GM19328 (cell line): ENCODE measurements at regions not wholly inside any gene's neighbourhood (a gene's known extent, or its start where the extent isn't known, plus 50 kb on each side); places are given as distances from the start of the nearest gene placed in this dataset.
"Not testable (repeated sequence)": the region's sequence is repeated elsewhere in the genome, so short reads cannot be mapped to it uniquely, and the experiment has no call there.

Experiments
- ATAC-seq: cut with Tn5 transposase; IDR thresholded peaks from one replicate; pipeline ENCODE4 v1.9.1; 2021; ENCODE audit warnings: mild to moderate bottlenecking, moderate library complexity; ENCODE audit not compliant: unreplicated experiment

GRCh38 chr9:88916894-88917293 lies 74.4 kb upstream of the S1PR3 start:
- ATAC-seq = no peak

DNA sequence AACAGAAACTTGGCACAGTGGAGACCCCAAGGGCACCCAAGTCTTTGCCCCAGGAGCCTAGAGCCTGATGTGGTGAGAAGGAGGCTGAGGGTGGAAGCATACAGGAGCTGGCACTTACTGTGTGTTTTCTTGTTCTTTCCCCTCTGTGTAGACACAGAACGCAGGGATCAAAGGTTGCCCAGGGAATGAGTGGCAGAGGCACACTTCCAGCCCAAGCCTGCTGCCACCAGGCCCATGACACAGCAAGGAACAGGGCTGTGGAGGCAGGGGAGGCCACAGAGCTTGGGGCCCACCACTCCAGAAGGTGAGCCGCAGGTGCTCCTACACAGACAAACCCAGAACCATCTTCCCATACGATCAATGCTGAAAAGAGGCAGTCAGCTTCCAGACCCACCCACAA lies 73.9 kb upstream of the S1PR3 start:
- no peak for ATAC-seq

- ATAC-seq = not testable (repeated sequence)
Observed at GRCh38 chr9:88918537-88918936, 72.7 kb upstream of the S1PR3 start.

GRCh38 chr9:88920645-88921044 lies 70.6 kb upstream of the S1PR3 start:
- ATAC-seq = no peak

- ATAC-seq = no peak
Observed at GRCh38 chr9:88922091-88922490, 69.2 kb upstream of the S1PR3 start.

DNA sequence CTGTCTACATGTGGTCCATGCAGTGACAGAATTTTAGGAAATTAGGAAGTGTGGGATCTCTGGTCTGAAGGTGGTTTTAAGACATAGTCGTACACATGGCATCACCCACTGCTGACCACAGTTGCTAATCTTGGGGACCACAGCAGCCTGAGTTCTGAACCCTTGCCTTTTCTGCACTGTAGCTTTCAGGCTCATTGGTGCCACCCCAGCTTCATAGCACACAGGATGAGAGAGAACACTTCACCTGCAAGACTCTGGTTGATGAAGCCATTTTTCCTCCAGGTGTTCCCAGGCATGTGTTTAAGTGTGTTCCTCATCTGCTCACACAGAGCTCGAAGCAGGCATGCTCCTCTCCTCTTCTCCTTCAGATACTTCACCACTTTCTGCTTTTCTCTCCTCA lies 68.2 kb upstream of the S1PR3 start:
- no peak for ATAC-seq

GRCh38 chr9:88923653-88924288 lies 67.5 kb upstream of the S1PR3 start:
- ATAC-seq = no peak

DNA sequence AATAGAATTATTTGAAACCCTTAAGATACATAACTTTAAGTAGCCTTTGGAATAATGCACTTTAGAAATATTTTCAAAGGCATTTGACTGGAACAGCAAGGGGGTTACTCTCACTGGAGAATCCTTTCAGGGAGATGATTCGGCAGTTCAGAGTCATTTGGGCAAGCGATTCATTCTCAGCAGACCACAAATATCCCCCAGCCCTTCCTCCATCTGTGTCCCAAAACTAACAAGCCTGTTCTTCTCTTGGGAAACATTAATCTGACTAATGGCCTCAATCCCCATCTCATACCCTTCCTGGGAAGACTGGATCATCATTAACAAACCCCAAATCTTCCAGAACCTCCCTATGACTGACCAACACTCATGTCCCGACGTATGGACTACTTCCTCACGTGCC lies 65.8 kb upstream of the S1PR3 start:
- no peak for ATAC-seq

GRCh38 chr9:88926781-88927505 lies 64.3 kb upstream of the S1PR3 start:
- ATAC-seq = no peak

DNA sequence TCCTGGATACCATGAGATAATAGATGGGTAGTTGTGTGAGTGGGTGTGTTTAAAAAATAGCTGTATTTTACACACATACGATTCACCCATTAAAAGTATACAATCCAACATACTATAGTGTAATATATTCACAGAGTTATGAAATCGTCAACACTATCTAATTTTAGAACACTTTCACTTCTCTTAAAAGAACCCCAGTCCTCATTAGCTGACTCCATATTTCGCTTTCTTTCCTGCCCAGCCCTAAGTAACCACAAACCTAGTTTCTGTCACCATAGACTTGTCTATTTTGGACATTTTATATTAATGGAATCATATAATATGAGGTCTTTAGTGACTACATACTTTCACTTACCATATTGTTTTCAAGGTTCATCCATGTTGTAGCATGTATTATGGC lies 63.8 kb upstream of the S1PR3 start:
- no peak for ATAC-seq

- ATAC-seq = no peak
Observed at GRCh38 chr9:88930716-88931115, 60.6 kb upstream of the S1PR3 start.

DNA sequence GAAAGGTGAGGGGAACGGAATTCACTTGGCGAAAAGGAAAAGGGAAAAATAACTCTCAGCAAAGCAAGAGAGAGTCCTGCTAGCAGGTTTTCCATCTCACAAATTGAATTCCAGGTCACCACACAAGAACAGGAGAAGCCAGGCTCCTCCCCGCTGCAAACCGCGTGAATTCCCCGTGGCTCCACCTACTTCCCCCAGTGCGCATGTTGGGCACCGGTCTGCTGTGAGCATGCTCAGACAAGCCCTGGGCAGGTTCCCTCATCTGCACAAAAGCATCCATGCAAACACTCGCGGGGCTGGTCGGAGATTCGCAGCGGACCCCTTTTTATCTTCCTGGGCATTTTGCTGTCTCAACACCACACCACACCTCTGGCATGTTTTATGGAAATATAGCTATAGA lies 58.5 kb upstream of the S1PR3 start:
- no peak for ATAC-seq

DNA sequence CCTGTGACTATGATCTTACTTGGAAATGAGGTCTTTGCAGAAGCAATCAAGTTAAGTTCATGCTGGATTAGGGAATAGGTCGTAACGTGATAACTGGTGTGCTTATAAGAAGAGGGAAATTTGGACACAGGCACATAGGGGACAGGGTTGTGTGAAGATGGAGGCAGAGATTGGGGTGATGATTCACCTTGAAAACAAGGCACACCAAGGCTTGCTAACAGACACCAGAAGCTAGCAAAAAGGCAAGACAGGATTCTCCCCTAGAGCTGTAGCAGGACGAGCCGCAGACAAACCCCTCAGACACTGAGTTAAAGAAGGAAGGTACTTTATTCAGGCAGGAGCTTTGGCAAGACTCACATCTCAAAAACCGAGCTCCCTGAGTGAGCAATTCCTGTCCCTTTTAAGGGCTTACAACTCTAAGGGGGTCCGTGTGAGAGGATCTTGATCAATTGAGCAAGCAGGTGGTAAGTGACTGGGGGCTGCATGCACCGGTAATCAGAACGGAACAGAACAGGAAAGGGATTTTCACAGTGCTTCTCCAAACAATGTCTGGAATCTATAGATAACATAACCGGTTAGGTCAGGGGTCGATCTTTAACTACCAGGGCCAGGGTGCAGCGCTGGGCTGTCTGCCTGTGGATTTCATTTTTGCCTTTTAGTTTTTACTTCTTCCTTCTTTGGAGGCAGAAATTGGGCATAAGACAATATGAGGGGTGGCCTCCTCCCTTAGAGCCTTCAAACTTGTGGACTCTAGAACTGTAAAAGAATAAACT lies 57.5 kb upstream of the S1PR3 start:
- ATAC-seq = no peak

GRCh38 chr9:88934876-88935535 lies 56.3 kb upstream of the S1PR3 start:
- no peak for ATAC-seq

- ATAC-seq = no peak
Observed at GRCh38 chr9:88936132-88936531, 55.1 kb upstream of the S1PR3 start.

DNA sequence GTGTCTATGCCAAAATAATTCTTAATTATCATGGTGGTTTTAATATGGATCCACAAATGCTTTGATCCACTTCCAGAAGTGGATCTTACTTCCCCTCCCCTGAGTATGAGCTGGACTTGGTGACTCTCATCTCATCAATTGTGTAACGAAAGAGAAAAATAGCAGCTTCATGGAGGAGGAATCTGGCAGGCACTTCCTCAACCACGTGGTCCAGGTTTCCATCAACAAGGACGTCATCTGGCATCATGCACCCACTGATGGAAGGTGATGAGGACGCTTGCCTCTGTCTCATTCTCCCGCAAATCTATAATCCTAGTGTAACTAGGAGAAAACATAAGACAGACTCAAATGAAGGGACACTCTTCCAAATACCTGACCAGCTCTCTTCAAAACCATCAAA lies 54.6 kb upstream of the S1PR3 start:
- ATAC-seq = no peak

DNA sequence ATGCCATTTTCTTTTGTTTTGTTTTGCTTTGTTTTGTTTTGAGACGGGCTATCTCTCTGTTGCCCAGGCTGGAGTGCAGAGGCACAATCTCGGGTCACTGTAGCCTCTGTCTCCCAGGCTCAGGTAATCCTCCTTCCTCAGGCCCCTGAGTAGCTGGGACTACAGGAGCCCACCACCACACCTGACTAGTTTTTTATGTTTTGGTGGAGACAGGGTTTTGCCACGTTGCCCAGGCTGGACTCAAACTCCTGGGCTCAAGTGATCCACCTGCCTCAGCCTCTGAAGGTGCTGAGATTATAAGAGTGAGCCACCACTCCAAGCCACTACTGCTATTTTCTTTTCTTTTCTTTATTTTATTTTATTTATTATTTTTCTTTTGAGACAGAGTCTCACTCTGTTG lies 54.0 kb upstream of the S1PR3 start:
- ATAC-seq = no peak

GRCh38 chr9:88938189-88938588 lies 53.1 kb upstream of the S1PR3 start:
- no peak for ATAC-seq
